ENCODE measurements at regions not wholly inside any gene's neighbourhood (a gene's known extent, or its start where the extent isn't known, plus 50 kb on each side); places are given as distances from the start of the nearest gene placed in this dataset.

DNA sequence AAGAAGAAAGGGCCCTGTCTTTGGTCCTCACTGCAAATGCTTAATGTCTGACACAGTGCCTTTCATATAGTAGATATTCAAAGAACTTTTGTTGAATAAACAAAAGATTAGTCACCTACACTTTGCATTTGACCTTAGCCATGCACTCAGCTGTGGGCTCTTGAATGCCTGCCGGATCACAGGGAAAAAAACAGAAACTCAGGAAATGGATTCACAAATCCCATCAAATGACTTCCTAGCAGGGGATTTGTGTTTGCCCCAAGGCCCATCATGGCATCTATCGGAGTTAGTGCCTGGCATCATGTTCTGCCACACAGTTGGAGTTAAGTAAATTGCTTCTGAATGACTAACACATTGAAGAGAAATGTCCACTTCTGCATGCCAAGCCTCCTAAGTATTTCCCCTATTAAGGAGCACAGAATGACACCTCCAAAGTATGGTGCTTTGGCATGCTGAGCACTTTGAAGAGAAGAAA, 72.3 kb upstream of the DST start:
- Histone ChIP-seq H3K27ac (replicated peaks) (no peak overlapping the region), H3K4me3 (replicated peaks; ENCODE audit: insufficient read depth, low read length) (no peak overlapping the region), H3K27me3 (ENCODE audit: insufficient read depth, poor library complexity, severe bottlenecking) (no peaks in the 10 kb centered on the region)
- TF ChIP-seq SPI1 (IDR thresholded peaks at IDR 0.05; ENCODE audit: borderline replicate concordance, low read depth) (no peak), GABPA (IDR thresholded peaks at IDR 0.05; ENCODE audit: low read depth) (no peak), POLR2AphosphoS5 (IDR thresholded peaks at IDR 0.05; ENCODE audit: low read depth) (no peak), CTCF (IDR thresholded peaks at IDR 0.05; ENCODE audit: insufficient read depth, low read length) (no peak)
- TF ChIP-seq, protein P1, sequence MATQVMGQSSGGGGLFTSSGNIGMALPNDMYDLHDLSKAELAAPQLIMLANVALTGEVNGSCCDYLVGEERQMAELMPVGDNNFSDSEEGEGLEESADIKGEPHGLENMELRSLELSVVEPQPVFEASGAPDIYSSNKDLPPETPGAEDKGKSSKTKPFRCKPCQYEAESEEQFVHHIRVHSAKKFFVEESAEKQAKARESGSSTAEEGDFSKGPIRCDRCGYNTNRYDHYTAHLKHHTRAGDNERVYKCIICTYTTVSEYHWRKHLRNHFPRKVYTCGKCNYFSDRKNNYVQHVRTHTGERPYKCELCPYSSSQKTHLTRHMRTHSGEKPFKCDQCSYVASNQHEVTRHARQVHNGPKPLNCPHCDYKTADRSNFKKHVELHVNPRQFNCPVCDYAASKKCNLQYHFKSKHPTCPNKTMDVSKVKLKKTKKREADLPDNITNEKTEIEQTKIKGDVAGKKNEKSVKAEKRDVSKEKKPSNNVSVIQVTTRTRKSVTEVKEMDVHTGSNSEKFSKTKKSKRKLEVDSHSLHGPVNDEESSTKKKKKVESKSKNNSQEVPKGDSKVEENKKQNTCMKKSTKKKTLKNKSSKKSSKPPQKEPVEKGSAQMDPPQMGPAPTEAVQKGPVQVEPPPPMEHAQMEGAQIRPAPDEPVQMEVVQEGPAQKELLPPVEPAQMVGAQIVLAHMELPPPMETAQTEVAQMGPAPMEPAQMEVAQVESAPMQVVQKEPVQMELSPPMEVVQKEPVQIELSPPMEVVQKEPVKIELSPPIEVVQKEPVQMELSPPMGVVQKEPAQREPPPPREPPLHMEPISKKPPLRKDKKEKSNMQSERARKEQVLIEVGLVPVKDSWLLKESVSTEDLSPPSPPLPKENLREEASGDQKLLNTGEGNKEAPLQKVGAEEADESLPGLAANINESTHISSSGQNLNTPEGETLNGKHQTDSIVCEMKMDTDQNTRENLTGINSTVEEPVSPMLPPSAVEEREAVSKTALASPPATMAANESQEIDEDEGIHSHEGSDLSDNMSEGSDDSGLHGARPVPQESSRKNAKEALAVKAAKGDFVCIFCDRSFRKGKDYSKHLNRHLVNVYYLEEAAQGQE (IDR thresholded peaks at IDR 0.05; ENCODE audit: insufficient replicate concordance, low read depth) = no peak
- no peak for DNase-seq (ENCODE audit: low read depth in 1 of 2, low spot score in 1 of 2)

- no peaks in the 10 kb centered on the region for H3K27me3 ChIP-seq (ENCODE audit: insufficient read depth, poor library complexity, severe bottlenecking)
- DNase-seq (ENCODE audit: low read depth in 1 of 2, low spot score in 1 of 2) = no peak
- no peak overlapping the region for H3K27ac ChIP-seq (replicated peaks)
- H3K4me3 ChIP-seq (replicated peaks; ENCODE audit: insufficient read depth, low read length) = no peak overlapping the region
- TF ChIP-seq SPI1 (IDR thresholded peaks at IDR 0.05; ENCODE audit: borderline replicate concordance, low read depth) = no peak
- no peak for TF ChIP-seq GABPA (IDR thresholded peaks at IDR 0.05; ENCODE audit: low read depth)
- TF ChIP-seq POLR2AphosphoS5 (IDR thresholded peaks at IDR 0.05; ENCODE audit: low read depth) = no peak
Measured at GRCh38 chr6:56714273-56714672, 71.6 kb upstream of the DST start.

GRCh38 chr6:56713254-56713672, 70.6 kb upstream of the DST start:
- Histone ChIP-seq H3K4me3 (replicated peaks; ENCODE audit: insufficient read depth, low read length) (no peak overlapping the region), H3K27me3 (ENCODE audit: insufficient read depth, poor library complexity, severe bottlenecking) (no peaks in the 10 kb centered on the region), H3K27ac (replicated peaks) (no peak overlapping the region)
- TF ChIP-seq GABPA (IDR thresholded peaks at IDR 0.05; ENCODE audit: low read depth) (no peak), POLR2AphosphoS5 (IDR thresholded peaks at IDR 0.05; ENCODE audit: low read depth) (no peak), SPI1 (IDR thresholded peaks at IDR 0.05; ENCODE audit: borderline replicate concordance, low read depth) (no peak), CTCF (IDR thresholded peaks at IDR 0.05; ENCODE audit: insufficient read depth, low read length) (no peak)
- TF ChIP-seq, protein P1 (IDR thresholded peaks at IDR 0.05; ENCODE audit: insufficient replicate concordance, low read depth) = no peak
- DNase-seq (ENCODE audit: low read depth in 1 of 2, low spot score in 1 of 2) = no peak

GRCh38 chr6:56710967-56711366, 68.3 kb upstream of the DST start:
- DNase-seq (ENCODE audit: low read depth in 1 of 2, low spot score in 1 of 2) = no peak
- TF ChIP-seq, protein P1 (IDR thresholded peaks at IDR 0.05; ENCODE audit: insufficient replicate concordance, low read depth) = no peak
- Histone ChIP-seq H3K27me3 (ENCODE audit: insufficient read depth, poor library complexity, severe bottlenecking) (no peaks in the 10 kb centered on the region), H3K4me3 (replicated peaks; ENCODE audit: insufficient read depth, low read length) (no peak overlapping the region), H3K27ac (replicated peaks) (no peak overlapping the region)
